Stimulated activated CD8-positive, alpha-beta memory T cell treated with anti-CD3 and anti-CD28 coated beads, Interleukin-4, amount 100 ng/mL, for 1 hour (primary cell): ENCODE measurements at regions not wholly inside any gene's neighbourhood (a gene's known extent, or its start where the extent isn't known, plus 50 kb on each side); places are given as distances from the start of the nearest gene placed in this dataset.

Source experiments
- DNase-seq, 2 donors: peaks; one replicate each; pipeline ENCODE4 v3.0.0-alpha.2; 2020; ENCODE audit warnings: low read depth in 2 of 2, low spot score in 1 of 2

- no peak for DNase-seq
Observed at GRCh38 chr7:16172366-16172765, 249.0 kb downstream of the CRPPA start.

DNA sequence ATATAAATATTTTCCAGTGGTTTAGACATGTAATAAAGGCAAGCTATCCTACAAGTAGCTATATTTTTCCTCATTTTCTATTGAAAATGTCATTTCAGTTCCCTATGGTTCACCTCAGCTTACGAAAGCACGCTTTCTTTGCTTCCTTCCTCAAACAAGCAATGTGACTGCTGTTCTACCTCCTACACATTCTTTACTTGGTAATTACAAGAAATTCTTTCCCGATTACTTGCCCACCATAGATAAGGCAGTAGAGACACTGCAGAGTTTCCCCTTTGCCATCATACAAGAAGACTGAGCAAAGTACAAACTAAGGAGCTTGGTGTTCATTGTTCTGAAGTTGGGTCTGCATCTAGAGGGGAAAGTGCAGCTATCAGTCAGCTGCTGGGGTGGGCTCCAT, 249.4 kb downstream of the CRPPA start:
- DNase-seq, result no peak

- DNase-seq, result no peak
Observed at GRCh38 chr7:16170671-16171070, 250.7 kb downstream of the CRPPA start.

- no peak for DNase-seq
Observed at GRCh38 chr7:16169537-16169936, 251.8 kb downstream of the CRPPA start.

DNA sequence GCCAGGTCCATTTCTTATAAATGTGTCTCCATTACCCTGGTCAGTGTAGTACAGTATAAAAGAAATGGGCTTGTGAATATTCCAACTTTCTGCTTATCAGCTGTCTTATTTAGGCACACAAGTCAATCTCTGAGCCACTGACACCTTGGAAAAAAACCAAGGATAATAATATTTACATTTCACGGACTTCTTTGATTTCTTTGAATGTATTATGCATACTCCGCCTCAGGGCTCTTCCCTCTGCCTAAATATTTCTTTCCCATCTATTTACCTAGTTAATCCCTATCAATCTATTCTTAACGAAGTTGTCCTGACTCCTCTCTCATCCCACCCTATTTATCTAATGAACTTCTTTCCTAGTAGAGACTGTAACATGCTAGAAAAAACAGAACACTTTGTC, 253.8 kb downstream of the CRPPA start:
- no peak for DNase-seq

DNA sequence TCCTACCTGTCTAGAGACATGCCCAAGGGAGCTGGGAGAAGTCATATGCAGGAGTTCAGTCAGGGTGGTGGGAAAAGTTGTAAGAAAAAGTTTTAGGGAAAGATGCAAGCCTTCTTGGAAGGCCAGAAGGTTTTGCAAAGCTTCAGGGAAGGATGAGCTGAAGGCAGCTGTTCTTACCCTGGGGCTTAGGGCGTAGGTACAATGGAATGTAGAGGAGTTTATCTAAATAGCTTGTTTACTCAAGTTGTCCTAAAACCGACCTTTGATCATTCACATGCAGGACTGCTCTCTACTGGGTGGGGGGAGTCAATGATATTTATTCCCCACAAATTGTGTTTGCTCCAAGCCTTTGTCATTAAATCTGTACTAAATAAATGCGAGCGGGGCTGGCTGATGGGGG, 277.0 kb downstream of the CRPPA start:
- no peak for DNase-seq

DNA sequence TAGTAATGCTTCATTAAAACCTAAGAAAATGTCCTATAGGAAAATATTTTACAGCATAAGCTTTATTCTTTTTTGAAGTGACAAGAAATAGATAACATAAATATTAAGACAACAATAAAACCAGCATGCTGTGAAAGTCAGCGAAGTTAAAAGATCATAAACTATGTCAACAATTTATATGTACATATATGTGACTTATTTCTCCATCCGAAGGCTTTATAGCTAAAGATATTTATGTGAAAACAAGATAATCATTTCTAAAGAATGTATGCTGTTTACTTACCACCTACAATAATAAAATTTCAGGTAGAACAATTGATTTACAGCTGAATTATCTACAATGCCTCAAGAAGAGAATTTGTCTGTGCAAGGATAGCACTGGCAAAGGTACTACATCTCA, 283.4 kb downstream of the CRPPA start:
- no peak for DNase-seq

- no peak for DNase-seq
Observed at GRCh38 chr7:16136896-16137295, 284.4 kb downstream of the CRPPA start.

DNA sequence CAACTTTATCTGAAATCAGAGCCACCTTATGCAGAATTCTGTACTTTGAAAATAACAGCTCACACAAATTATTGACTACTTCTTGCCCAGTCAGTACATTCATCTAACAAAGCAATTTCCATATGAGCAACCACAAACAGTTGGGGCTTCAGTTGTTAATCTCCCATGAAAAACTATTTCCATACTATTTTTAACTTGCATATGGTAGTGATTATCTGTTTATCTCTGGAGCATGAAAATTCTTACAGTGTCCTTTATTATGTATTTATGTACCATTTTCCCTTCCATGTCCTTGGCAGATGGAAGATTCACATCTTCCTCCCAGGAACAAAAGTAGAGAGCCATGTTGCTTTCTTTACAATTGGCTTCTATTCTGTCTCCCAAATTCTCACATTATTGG, 285.7 kb downstream of the CRPPA start:
- DNase-seq, result no peak

- DNase-seq, result no peak
Observed at GRCh38 chr7:16130111-16131110, 290.9 kb downstream of the CRPPA start.

DNA sequence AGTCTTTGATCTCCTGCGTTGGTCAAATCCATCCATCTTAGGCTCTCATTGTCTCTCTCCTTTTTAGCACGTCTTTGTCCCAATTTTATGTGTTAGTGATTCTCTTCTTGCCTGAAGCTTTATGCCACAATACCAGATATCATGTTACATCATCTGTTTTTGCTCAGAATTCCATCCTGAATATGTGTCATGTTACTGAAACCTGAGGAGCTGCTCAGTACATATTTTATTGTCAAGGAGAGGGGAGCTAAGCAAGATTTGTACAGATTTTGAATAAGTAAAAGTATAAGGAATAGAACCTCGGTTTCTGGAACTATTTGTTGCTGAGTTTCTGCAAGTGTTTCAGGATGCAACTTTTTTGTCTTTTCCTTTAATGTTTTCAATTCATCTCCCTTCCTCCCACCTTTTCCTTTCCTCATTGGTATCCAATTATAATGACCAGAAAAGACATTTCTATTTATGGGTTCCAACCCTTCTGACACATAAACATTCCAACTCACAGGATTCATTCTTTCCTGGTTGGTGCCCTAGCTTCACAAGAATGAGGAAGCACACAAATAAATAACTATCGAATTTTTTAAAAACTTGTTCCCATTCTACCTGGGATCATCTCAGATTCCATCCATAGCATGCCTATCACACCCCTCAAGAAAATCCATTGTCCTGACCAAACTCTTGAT, 291.8 kb downstream of the CRPPA start:
- DNase-seq, result no peak

GRCh38 chr7:16123117-16123770, 298.1 kb downstream of the CRPPA start:
- DNase-seq, result no peak

- no peak for DNase-seq
Observed at GRCh38 chr7:16121876-16122390, 299.4 kb downstream of the CRPPA start.

DNA sequence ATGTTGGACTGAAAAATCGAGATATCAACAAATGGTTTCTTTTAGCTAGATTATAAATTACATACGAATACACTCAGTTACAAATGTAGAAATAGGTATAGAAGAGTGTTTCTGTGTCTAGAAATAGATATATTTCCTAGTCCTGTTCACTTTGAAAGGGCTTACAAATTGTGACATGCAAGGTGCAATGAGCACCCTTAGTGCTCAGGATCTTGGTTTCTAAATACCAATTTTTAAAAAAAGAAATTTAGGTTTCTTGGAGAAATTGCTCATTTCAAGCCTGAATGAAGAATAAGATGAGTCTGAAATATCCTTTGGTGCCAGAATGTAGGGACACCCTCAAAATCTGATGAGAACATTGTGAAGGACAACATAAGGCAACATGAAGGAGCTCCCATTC, 306.0 kb downstream of the CRPPA start:
- DNase-seq, result no peak

- no peak for DNase-seq
Observed at GRCh38 chr7:16114633-16115032, 306.7 kb downstream of the CRPPA start.

GRCh38 chr7:16114071-16114470, 307.3 kb downstream of the CRPPA start:
- no peak for DNase-seq

GRCh38 chr7:16113058-16113457, 308.3 kb downstream of the CRPPA start:
- DNase-seq, result no peak

DNA sequence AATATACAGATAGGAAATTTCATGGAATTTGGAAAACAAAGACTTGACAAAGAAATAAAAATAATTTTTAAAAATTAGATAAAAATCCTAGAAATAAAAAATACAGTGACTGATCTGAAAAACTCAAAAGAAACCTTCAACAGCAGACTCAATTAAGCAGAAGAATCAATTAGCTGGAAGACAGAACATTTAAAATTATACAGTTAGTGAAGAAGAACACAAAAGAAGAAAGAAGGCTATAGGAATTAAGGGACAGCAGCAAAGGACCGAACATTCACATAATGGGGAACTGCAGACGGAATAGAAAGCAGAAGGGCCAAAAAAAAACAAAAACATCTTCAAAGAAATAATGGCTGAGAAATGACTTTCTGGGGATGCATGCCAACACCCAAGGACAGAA, 314.5 kb downstream of the CRPPA start:
- DNase-seq, result no peak

DNA sequence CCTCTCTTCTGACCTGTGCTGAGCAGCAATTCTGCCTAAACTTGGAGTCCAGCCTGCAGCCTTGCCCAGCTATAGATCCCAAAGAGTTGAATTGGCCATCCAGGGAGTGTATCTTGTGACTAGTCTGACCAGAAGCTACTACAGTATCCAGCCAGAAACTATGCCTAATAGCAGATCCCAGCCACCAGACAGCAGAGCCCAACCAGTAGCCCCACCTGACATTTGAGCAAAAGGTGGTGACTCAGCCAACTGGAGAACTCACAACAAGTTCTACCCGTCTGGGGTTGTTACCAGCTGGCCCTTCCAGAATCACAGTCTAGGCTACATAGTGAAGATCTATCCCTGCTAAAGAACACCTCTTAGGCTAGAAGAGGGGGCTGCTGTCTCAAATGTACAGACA, 315.0 kb downstream of the CRPPA start:
- no peak for DNase-seq

DNA sequence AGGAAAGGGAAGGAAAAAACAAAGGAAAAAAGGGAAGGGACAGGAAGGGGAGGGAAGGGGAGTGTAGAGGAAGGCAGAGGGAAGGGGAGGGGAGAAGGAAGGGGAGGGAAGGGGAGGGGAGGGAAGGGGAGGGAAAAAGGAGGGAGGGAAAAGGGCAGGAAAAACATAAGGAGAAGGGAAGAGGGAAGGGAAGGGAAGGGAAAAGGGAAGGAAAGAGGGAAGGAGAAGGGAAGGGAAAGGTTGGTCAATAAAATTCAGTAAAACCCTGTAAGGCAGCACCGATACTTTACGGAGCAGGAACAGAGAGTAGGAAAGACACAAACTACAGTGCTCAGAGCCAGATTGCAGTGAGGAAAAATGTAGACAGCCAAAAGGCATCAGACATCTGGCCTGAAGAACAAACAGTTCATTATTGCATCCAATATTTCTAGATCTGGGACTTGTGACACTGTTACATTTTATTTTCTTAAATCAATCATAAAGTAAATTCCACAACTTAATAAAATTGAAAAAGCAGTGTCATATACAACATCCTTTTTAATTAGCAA, 322.0 kb downstream of the CRPPA start:
- DNase-seq, result no peak

DNA sequence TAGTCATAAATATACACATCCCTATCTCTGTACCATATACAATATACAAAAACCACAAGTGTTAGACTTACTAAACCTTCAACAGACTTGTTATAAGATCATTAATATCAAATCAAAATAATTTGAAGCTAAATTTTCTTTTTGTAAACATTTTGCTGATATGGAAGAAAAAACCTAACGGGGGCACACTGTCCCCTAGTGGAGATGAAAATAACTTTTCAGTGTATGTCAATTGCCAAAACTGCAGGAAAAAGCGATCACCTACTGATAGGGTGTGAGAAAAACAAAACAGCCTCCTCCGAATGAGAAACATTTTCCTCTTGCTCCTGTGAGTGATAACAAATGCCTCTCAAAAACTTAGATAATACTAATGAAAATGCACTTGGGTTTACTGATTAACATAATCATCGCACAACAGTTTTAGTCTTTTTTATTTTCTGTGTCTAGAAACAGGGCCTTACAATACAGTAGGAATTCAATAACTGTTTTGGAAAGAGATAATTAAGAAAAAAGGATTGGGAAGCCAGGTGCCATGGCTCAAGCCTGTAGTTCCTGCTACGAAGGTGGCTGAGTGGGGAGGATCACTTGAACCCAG, 322.7 kb downstream of the CRPPA start:
- no peak for DNase-seq
